ENCODE measurements at regions not wholly inside any gene's neighbourhood (a gene's known extent, or its start where the extent isn't known, plus 50 kb on each side); places are given as distances from the start of the nearest gene placed in this dataset.

- Histone ChIP-seq H3F3A (ENCODE audit: insufficient read depth, low read length, poor library complexity, severe bottlenecking) (no peaks in the 10 kb centered on the region), H3K4me2 (ENCODE audit: low read length) (no peak overlapping the region), H3K9me3 (ENCODE audit: low read length) (no peaks in the 10 kb centered on the region), H3K79me2 (replicated peaks; ENCODE audit: insufficient read depth, low read length) (no peaks in the 10 kb centered on the region), H3K4me3 (ENCODE audit: low read length) (no peak overlapping the region), H3K27ac (ENCODE audit: low read length) (no peak overlapping the region), H2AFZ (ENCODE audit: low read depth, low read length) (no peak overlapping the region), H3K36me3 (ENCODE audit: insufficient read depth, low read length) (no peaks in the 10 kb centered on the region), H3K9ac (ENCODE audit: low read length) (no peak overlapping the region), H3K27me3 (ENCODE audit: insufficient read depth, low read depth, low read length) (no peaks in the 10 kb centered on the region), H3K9me2 (ENCODE audit: insufficient read depth, low read length) (no peaks in the 10 kb centered on the region), H4K20me1 (ENCODE audit: insufficient read depth) (no peaks in the 10 kb centered on the region)
- TF ChIP-seq REST (IDR thresholded peaks at IDR 0.05; ENCODE audit: borderline replicate concordance) (no peak), SMC3 (conservative IDR thresholded peaks at IDR 0.05; ENCODE audit: poor library complexity) (no peak), EZH2 (IDR thresholded peaks at IDR 0.05; ENCODE audit: borderline replicate concordance, insufficient read depth, low read length, poor library complexity, severe bottlenecking) (no peak), TAF1 (IDR thresholded peaks at IDR 0.05; ENCODE audit: low read depth) (no peak), RAD21 (conservative IDR thresholded peaks at IDR 0.05) (no peak), MXI1 (conservative IDR thresholded peaks at IDR 0.05; ENCODE audit: poor library complexity, severe bottlenecking) (no peak), POLR2AphosphoS5 (IDR thresholded peaks at IDR 0.05) (no peak)
These were observed 275.5 kb downstream of the FAM43A start for GRCh38 chr3:194961149-194961548.

- H4K20me1 ChIP-seq (ENCODE audit: insufficient read depth): no peaks in the 10 kb centered on the region
- H2AFZ ChIP-seq (ENCODE audit: low read depth, low read length): no peak overlapping the region
- no peaks in the 10 kb centered on the region for H3K27me3 ChIP-seq (ENCODE audit: insufficient read depth, low read depth, low read length)
- H3K79me2 ChIP-seq (replicated peaks; ENCODE audit: insufficient read depth, low read length): no peaks in the 10 kb centered on the region
- no peaks in the 10 kb centered on the region for H3K36me3 ChIP-seq (ENCODE audit: insufficient read depth, low read length)
- no peak overlapping the region for H3K27ac ChIP-seq (ENCODE audit: low read length)
- no peak for TF ChIP-seq EZH2 (IDR thresholded peaks at IDR 0.05; ENCODE audit: borderline replicate concordance, insufficient read depth, low read length, poor library complexity, severe bottlenecking)
- no peak for TF ChIP-seq CTCF (IDR thresholded peaks at IDR 0.05; ENCODE audit: poor library complexity, severe bottlenecking)
- no peak for TF ChIP-seq POLR2AphosphoS5 (IDR thresholded peaks at IDR 0.05)
- no peaks in the 10 kb centered on the region for H3K9me3 ChIP-seq (ENCODE audit: low read length)
- H3K9ac ChIP-seq (ENCODE audit: low read length): no peak overlapping the region
- no peak overlapping the region for H3K4me2 ChIP-seq (ENCODE audit: low read length)
- H3K9me2 ChIP-seq (ENCODE audit: insufficient read depth, low read length): no peaks in the 10 kb centered on the region
- H3F3A ChIP-seq (ENCODE audit: insufficient read depth, low read length, poor library complexity, severe bottlenecking): no peaks in the 10 kb centered on the region
- H3K4me3 ChIP-seq (ENCODE audit: low read length): no peak overlapping the region
These were observed 275.9 kb downstream of the FAM43A start for GRCh38 chr3:194961571-194961970.

- H3F3A ChIP-seq (ENCODE audit: insufficient read depth, low read length, poor library complexity, severe bottlenecking): no peaks in the 10 kb centered on the region
- no peak overlapping the region for H3K4me3 ChIP-seq (ENCODE audit: low read length)
- H3K27me3 ChIP-seq (ENCODE audit: insufficient read depth, low read depth, low read length): no peaks in the 10 kb centered on the region
- no peaks in the 10 kb centered on the region for H3K79me2 ChIP-seq (replicated peaks; ENCODE audit: insufficient read depth, low read length)
- no peaks in the 10 kb centered on the region for H3K9me3 ChIP-seq (ENCODE audit: low read length)
- H3K9me2 ChIP-seq (ENCODE audit: insufficient read depth, low read length): no peaks in the 10 kb centered on the region
- no peaks in the 10 kb centered on the region for H4K20me1 ChIP-seq (ENCODE audit: insufficient read depth)
- no peak overlapping the region for H3K4me2 ChIP-seq (ENCODE audit: low read length)
- TF ChIP-seq POLR2AphosphoS5 (IDR thresholded peaks at IDR 0.05) (no peak), EZH2 (IDR thresholded peaks at IDR 0.05; ENCODE audit: borderline replicate concordance, insufficient read depth, low read length, poor library complexity, severe bottlenecking) (no peak), EP300 (conservative IDR thresholded peaks at IDR 0.05; ENCODE audit: poor library complexity, severe bottlenecking) (no peak), MXI1 (conservative IDR thresholded peaks at IDR 0.05; ENCODE audit: poor library complexity, severe bottlenecking) (no peak), SMC3 (conservative IDR thresholded peaks at IDR 0.05; ENCODE audit: poor library complexity) (no peak), CTCF (IDR thresholded peaks at IDR 0.05; ENCODE audit: poor library complexity, severe bottlenecking) (no peak), TAF1 (IDR thresholded peaks at IDR 0.05; ENCODE audit: low read depth) (no peak), RAD21 (conservative IDR thresholded peaks at IDR 0.05) (no peak), REST (IDR thresholded peaks at IDR 0.05; ENCODE audit: borderline replicate concordance) (no peak)
- H2AFZ ChIP-seq (ENCODE audit: low read depth, low read length): no peak overlapping the region
- no peak overlapping the region for H3K9ac ChIP-seq (ENCODE audit: low read length)
- H3K36me3 ChIP-seq (ENCODE audit: insufficient read depth, low read length): no peaks in the 10 kb centered on the region
- no peak overlapping the region for H3K27ac ChIP-seq (ENCODE audit: low read length)
These were observed 276.4 kb downstream of the FAM43A start for GRCh38 chr3:194962056-194962455.
